Panc1 (cell line): ENCODE measurements at regions not wholly inside any gene's neighbourhood (a gene's known extent, or its start where the extent isn't known, plus 50 kb on each side); places are given as distances from the start of the nearest gene placed in this dataset.
"Not testable (repeated sequence)": the region's sequence is repeated elsewhere in the genome, so short reads cannot be mapped to it uniquely, and the experiment has no call there.

Experiments used
- ATAC-seq: fragments of 200-7000 bp; cut with Tn5 transposase; 2 replicates; pipeline ENCODE4 v1.9.1; 2020; ENCODE audit warnings: mild to moderate bottlenecking, moderate library complexity
- BruUV-seq: library from RNA; stranded (reverse); fragments of 400-500 nt; replicated peaks from 2 replicates; lab custom pipeline; 2021; lab: Mats Ljungman, UMichigan
- CTCF ChIA-PET: fragments of 300-600 bp; sonication (Branson Sonifier 250); formaldehyde crosslinking; loops from one replicate; lab custom pipeline; 2022; ENCODE audit warnings: antibody characterized with exemption; lab: Charles Lee
- POLR2A ChIA-PET: fragments of 300-600 bp; sonication (Branson Sonifier 250); formaldehyde crosslinking; loops from one replicate; lab custom pipeline; 2022; ENCODE audit warnings: antibody characterized with exemption; lab: Charles Lee
- DNase-seq: peaks from one replicate; pipeline ENCODE4 v3.0.0-alpha.2; 2010; ENCODE audit warnings: low read depth, low spot score
- H3K27ac ChIP-seq: 2 replicates; pipeline ENCODE4 v1.5.1; 2011; ENCODE audit warnings: mild to moderate bottlenecking, low read length, inconsistent platforms
- H3K27me3 ChIP-seq: fragments of 200-500 bp; sonication (Bioruptor generic); 2 replicates; pipeline ENCODE4 v1.6.0; 2014; ENCODE audit warnings: low read length, inconsistent platforms; ENCODE audit not compliant: control insufficient read depth, insufficient read depth
- H3K36me3 ChIP-seq: fragments of 200-500 bp; sonication (Bioruptor generic); 2 replicates; pipeline ENCODE4 v1.5.1; 2014; ENCODE audit warnings: inconsistent platforms, mild to moderate bottlenecking, low read length, moderate library complexity; ENCODE audit not compliant: control insufficient read depth, insufficient read depth
- H3K4me1 ChIP-seq: 2 replicates; pipeline ENCODE4 v1.5.1; 2011; ENCODE audit warnings: inconsistent platforms, mild to moderate bottlenecking, low read length, moderate library complexity; ENCODE audit not compliant: control insufficient read depth, insufficient read depth
- H3K4me3 ChIP-seq, 2 experiments: 2 replicates each; pipeline ENCODE4 v1.5.1; 2011 to 2012; ENCODE audit warnings: low read depth in 2 of 2, low read length in 2 of 2, mild to moderate bottlenecking in 2 of 2, inconsistent platforms in 1 of 2, moderate library complexity in 1 of 2
- H3K9me3 ChIP-seq: fragments of 200-500 bp; sonication (Bioruptor generic); 2 replicates; pipeline ENCODE4 v1.5.1; 2014; ENCODE audit warnings: low read depth, mild to moderate bottlenecking, inconsistent platforms, low read length, moderate library complexity; ENCODE audit not compliant: control insufficient read depth, insufficient read depth
- POLR2AphosphoS5 ChIP-seq: IDR thresholded peaks from 2 replicates; pipeline ENCODE4 v1.6.1; 2012; ENCODE audit warnings: mild to moderate bottlenecking, low read depth, low read length, moderate library complexity
- SIN3A ChIP-seq: IDR thresholded peaks from 2 replicates; pipeline ENCODE4 v1.6.1; 2012; ENCODE audit warnings: low read depth, mild to moderate bottlenecking, low read length, moderate library complexity, borderline replicate concordance; ENCODE audit not compliant: insufficient read depth
- TCF7L2 ChIP-seq: IDR thresholded peaks from 2 replicates; pipeline ENCODE4 v1.6.1; 2011; ENCODE audit warnings: mild to moderate bottlenecking, low read depth, low read length, inconsistent platforms
- in situ Hi-C: cut with HindIII; loops from 2 replicates; pipeline ENCODE4 v1.10.0; 2016; ENCODE audit warnings: low sequenced_read_pairs, low pct_unique_long_range_greater_than_20kb
- intact Hi-C: fragments of 100-400 bp; cut with micrococcal nuclease; formaldehyde crosslinking; loops from one replicate; pipeline ENCODE4 v1.10.0; 2022; ENCODE audit not compliant: unreplicated experiment
- TF ChIP-seq, protein P1 (sequence below), 2 experiments: IDR thresholded peaks; 2 replicates each; pipeline ENCODE4 v1.6.1; 2011 to 2012; ENCODE audit warnings: low read depth in 2 of 2, control low read depth in 1 of 2, low read length in 1 of 2, mild to moderate bottlenecking in 1 of 2, moderate library complexity in 1 of 2; ENCODE audit not compliant: insufficient read depth in 1 of 2
- TF ChIP-seq, protein P2 (sequence below): fragments of 450-650 bp; IDR thresholded peaks from 2 replicates; pipeline ENCODE4 v1.5.1; 2017; ENCODE audit warnings: mild to moderate bottlenecking

DNA sequence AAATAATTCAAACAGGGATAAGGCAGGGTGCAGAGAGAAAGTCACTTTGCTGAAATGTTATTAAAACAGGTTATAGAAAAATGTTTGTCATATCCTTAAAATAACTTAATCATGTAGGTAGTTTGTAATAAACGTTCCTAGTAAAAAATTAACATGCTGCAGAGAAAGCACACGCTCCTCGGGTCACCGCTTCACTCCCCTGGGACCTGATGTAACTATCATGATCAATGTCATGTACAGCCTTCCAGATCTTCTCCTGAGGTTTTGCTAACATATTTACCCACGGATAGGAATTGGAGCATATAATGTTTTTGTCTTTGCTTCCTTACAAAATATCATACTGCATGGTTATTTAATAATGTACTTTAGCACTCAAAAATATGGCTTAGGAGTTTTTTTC, 285.1 kb upstream of the TMEM132C start:
- intact Hi-C loops, result no loop called here
- CTCF ChIA-PET, result no interaction called here
- ATAC-seq, result no peak

DNA sequence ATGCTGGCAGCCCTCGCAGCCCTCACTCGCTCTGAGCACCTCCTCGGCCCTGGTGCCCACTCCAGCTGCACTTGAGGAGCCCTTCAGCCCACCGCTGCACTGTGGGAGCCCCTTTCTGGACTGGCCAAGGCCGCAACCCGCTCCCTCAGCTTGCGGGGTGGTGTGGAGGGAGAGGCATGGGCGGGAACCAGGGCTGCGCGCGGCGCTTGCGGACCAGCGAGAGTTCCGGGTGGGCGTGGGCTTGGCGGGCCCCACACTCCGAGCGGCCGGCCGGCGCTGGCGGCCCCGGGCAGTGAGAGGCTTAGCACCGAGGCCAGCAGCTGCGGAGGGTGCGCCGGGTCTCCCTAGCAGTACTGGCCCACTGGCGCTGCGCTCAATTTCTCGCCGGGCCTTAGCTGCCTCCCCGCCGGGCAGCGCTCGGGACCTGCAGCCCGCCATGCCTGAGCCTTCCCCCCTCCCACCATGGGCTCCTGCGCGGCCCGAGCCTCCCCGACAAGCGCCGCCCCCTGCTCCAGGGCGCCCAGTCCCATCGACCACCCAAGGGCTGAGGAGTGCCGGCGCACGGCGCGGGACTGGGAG, 283.7 kb upstream of the TMEM132C start:
- BruUV-seq, CTCF ChIA-PET, DNase-seq, POLR2A ChIA-PET, intact Hi-C loops, ATAC-seq, in situ Hi-C loops, H3K27me3 ChIP-seq, H3K36me3 ChIP-seq, H3K9me3 ChIP-seq, H3K4me1 ChIP-seq, H3K27ac ChIP-seq, H3K4me3 ChIP-seq: not testable (repeated sequence)

More for the DNA sequence above, 285.1 kb upstream of the TMEM132C start:
- H3K9me3 ChIP-seq, result no peaks in the 10 kb centered on the region
- BruUV-seq, result no TSS peak
- H3K4me1 ChIP-seq, result no peaks in the 10 kb centered on the region
- H3K27me3 ChIP-seq, result no peaks in the 10 kb centered on the region
- TF ChIP-seq, protein P1, sequence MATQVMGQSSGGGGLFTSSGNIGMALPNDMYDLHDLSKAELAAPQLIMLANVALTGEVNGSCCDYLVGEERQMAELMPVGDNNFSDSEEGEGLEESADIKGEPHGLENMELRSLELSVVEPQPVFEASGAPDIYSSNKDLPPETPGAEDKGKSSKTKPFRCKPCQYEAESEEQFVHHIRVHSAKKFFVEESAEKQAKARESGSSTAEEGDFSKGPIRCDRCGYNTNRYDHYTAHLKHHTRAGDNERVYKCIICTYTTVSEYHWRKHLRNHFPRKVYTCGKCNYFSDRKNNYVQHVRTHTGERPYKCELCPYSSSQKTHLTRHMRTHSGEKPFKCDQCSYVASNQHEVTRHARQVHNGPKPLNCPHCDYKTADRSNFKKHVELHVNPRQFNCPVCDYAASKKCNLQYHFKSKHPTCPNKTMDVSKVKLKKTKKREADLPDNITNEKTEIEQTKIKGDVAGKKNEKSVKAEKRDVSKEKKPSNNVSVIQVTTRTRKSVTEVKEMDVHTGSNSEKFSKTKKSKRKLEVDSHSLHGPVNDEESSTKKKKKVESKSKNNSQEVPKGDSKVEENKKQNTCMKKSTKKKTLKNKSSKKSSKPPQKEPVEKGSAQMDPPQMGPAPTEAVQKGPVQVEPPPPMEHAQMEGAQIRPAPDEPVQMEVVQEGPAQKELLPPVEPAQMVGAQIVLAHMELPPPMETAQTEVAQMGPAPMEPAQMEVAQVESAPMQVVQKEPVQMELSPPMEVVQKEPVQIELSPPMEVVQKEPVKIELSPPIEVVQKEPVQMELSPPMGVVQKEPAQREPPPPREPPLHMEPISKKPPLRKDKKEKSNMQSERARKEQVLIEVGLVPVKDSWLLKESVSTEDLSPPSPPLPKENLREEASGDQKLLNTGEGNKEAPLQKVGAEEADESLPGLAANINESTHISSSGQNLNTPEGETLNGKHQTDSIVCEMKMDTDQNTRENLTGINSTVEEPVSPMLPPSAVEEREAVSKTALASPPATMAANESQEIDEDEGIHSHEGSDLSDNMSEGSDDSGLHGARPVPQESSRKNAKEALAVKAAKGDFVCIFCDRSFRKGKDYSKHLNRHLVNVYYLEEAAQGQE (IDR thresholded peaks at IDR 0.05; ENCODE audit: insufficient read depth in 1 of 2, low read depth in 2 of 2, low read length in 1 of 2), result no peak
- TF ChIP-seq, protein P2, sequence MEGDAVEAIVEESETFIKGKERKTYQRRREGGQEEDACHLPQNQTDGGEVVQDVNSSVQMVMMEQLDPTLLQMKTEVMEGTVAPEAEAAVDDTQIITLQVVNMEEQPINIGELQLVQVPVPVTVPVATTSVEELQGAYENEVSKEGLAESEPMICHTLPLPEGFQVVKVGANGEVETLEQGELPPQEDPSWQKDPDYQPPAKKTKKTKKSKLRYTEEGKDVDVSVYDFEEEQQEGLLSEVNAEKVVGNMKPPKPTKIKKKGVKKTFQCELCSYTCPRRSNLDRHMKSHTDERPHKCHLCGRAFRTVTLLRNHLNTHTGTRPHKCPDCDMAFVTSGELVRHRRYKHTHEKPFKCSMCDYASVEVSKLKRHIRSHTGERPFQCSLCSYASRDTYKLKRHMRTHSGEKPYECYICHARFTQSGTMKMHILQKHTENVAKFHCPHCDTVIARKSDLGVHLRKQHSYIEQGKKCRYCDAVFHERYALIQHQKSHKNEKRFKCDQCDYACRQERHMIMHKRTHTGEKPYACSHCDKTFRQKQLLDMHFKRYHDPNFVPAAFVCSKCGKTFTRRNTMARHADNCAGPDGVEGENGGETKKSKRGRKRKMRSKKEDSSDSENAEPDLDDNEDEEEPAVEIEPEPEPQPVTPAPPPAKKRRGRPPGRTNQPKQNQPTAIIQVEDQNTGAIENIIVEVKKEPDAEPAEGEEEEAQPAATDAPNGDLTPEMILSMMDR, result no peak
- TF ChIP-seq POLR2AphosphoS5 (no peak), TCF7L2 (no peak), SIN3A (no peak)
- POLR2A ChIA-PET, result no interaction called here
- H3K27ac ChIP-seq, result no peak overlapping the region
- H3K36me3 ChIP-seq, result no peaks in the 10 kb centered on the region
- H3K4me3 ChIP-seq, result no peak overlapping the region
- in situ Hi-C loops, result no loop called here
- no peak for DNase-seq

DNA sequence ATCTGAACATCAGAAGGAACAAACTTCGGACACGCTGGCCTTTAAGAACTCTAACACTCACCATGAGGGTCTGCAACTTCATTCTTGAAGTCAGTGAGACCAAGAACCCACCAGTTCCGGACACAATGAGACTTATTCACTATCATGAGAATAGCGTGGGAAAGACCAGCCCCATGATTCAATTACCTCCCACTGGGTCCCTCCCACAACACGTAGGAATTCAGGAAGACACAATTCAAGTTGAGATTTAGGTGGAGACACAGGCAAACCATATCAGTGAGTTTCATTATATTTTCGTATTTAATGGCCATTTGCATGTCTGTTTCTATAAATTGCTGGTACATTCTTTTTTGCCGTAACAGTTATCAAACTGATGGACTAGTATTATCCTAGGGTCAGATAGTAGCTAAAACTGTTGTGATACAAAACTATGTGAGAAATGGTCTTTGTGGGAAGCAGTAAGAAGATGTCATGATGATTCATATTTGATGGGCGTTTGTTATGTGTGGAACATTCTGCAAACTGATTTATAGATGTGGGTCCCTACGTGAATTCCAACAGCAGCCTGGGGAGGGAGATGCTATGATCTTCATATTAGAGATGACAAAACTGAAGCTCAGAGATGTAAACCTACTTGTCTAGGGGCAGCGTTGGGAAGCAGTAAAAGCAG, 282.4 kb upstream of the TMEM132C start:
- H3K9me3 ChIP-seq, result no peaks in the 10 kb centered on the region
- ChIA-PET CTCF (interaction anchor here (0.6 kb wide), 1 partner anchor 269 kb away, joined by 3 read pairs; no protein-coding TSS in a partner anchor), POLR2A (no interaction called here)
- in situ Hi-C loops (no loop called here), intact Hi-C loops (no loop called here)
- H3K27ac ChIP-seq, result no peak overlapping the region
- DNase-seq, result no peak
- TF ChIP-seq POLR2AphosphoS5 (no peak), SIN3A (no peak), TCF7L2 (no peak)
- TF ChIP-seq, protein P2, result no peak
- TF ChIP-seq, protein P1 (IDR thresholded peaks at IDR 0.05; ENCODE audit: insufficient read depth in 1 of 2, low read depth in 2 of 2, low read length in 1 of 2), result no peak
- no peak for ATAC-seq
- no peak overlapping the region for H3K4me3 ChIP-seq
- no peaks in the 10 kb centered on the region for H3K4me1 ChIP-seq
- H3K36me3 ChIP-seq, result no peaks in the 10 kb centered on the region
- H3K27me3 ChIP-seq, result no peaks in the 10 kb centered on the region
- no TSS peak for BruUV-seq
